ENCODE measurements at regions not wholly inside any gene's neighbourhood (a gene's known extent, or its start where the extent isn't known, plus 50 kb on each side); places are given as distances from the start of the nearest gene placed in this dataset.

DNA sequence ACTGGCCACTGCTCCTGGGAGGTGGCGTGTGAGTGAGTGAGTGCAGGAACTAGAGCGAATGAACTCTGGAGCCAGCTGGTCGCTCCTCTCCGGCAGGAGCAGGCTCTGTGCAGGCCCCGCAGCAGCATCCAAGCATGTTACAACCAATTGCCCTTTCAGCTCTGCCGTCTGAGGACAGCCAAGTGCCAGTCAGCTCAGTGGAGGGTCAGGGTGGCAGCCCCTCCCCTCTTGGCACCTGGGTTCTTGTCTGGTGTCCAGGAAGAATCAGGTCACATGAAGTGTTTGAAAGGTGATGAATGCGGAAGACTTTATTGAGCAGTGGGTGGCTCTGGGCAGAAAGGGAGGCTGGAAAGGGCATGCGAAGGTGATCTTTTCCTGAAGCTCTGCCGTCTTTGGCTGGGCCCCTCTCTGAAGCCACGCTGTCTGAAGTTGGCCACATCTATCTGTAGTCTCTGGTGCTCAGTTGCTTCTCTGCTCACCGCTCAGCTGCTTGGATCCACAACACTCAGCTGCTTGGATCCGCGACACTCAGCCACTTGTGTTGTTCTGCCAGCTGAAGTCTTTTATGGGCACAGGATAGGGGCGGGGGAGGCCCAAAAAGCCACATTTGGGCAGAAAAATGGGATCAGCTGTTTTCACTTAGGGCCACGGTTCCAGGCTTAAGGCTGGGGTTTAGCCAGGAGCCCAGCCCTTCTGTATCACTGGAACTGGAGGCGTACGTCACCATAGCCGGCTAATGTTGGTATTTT is 139.8 kb downstream of the ADSS2 start:
- no peaks in the 10 kb centered on the region for H3K4me1 ChIP-seq (ENCODE audit: control insufficient read depth, insufficient read depth, low read length)
- no peaks in the 10 kb centered on the region for H3K36me3 ChIP-seq (ENCODE audit: control insufficient read depth, insufficient read depth, low read length)
- no peaks in the 10 kb centered on the region for H3K9me3 ChIP-seq (ENCODE audit: control insufficient read depth, insufficient read depth, low read depth, low read length)
- H3K27ac ChIP-seq (ENCODE audit: low read length) = no peak overlapping the region
- TF ChIP-seq SIN3A (IDR thresholded peaks at IDR 0.05; ENCODE audit: borderline replicate concordance, insufficient read depth, low read depth, low read length) (no peak), POLR2AphosphoS5 (IDR thresholded peaks at IDR 0.05; ENCODE audit: low read depth, low read length) (no peak), TCF7L2 (IDR thresholded peaks at IDR 0.05; ENCODE audit: low read depth, low read length) (no peak)
- TF ChIP-seq, protein P1, sequence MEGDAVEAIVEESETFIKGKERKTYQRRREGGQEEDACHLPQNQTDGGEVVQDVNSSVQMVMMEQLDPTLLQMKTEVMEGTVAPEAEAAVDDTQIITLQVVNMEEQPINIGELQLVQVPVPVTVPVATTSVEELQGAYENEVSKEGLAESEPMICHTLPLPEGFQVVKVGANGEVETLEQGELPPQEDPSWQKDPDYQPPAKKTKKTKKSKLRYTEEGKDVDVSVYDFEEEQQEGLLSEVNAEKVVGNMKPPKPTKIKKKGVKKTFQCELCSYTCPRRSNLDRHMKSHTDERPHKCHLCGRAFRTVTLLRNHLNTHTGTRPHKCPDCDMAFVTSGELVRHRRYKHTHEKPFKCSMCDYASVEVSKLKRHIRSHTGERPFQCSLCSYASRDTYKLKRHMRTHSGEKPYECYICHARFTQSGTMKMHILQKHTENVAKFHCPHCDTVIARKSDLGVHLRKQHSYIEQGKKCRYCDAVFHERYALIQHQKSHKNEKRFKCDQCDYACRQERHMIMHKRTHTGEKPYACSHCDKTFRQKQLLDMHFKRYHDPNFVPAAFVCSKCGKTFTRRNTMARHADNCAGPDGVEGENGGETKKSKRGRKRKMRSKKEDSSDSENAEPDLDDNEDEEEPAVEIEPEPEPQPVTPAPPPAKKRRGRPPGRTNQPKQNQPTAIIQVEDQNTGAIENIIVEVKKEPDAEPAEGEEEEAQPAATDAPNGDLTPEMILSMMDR (IDR thresholded peaks at IDR 0.05) = no peak
- TF ChIP-seq, protein P2, sequence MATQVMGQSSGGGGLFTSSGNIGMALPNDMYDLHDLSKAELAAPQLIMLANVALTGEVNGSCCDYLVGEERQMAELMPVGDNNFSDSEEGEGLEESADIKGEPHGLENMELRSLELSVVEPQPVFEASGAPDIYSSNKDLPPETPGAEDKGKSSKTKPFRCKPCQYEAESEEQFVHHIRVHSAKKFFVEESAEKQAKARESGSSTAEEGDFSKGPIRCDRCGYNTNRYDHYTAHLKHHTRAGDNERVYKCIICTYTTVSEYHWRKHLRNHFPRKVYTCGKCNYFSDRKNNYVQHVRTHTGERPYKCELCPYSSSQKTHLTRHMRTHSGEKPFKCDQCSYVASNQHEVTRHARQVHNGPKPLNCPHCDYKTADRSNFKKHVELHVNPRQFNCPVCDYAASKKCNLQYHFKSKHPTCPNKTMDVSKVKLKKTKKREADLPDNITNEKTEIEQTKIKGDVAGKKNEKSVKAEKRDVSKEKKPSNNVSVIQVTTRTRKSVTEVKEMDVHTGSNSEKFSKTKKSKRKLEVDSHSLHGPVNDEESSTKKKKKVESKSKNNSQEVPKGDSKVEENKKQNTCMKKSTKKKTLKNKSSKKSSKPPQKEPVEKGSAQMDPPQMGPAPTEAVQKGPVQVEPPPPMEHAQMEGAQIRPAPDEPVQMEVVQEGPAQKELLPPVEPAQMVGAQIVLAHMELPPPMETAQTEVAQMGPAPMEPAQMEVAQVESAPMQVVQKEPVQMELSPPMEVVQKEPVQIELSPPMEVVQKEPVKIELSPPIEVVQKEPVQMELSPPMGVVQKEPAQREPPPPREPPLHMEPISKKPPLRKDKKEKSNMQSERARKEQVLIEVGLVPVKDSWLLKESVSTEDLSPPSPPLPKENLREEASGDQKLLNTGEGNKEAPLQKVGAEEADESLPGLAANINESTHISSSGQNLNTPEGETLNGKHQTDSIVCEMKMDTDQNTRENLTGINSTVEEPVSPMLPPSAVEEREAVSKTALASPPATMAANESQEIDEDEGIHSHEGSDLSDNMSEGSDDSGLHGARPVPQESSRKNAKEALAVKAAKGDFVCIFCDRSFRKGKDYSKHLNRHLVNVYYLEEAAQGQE (IDR thresholded peaks at IDR 0.05; ENCODE audit: insufficient read depth in 1 of 2, low read depth in 2 of 2, low read length in 1 of 2) = no peak
- no TSS peak for BruUV-seq (replicated peaks)
- ATAC-seq = no peak
- no peak for DNase-seq (ENCODE audit: low read depth, low spot score)
- in situ Hi-C loops (cut with HindIII; ENCODE audit: low pct_unique_long_range_greater_than_20kb, low sequenced_read_pairs) (no loop called here), intact Hi-C loops (cut with micrococcal nuclease; ENCODE audit: unreplicated experiment) (no loop called here)
- ChIA-PET POLR2A (interaction anchor here (0.7 kb wide), 1 partner anchor 136 kb away, joined by 4 read pairs; no protein-coding TSS in a partner anchor), CTCF (interaction anchor here (0.6 kb wide), 1 partner anchor 133 kb away, joined by 7 read pairs; no protein-coding TSS in a partner anchor)
- H3K27me3 ChIP-seq (ENCODE audit: control insufficient read depth, insufficient read depth, low read length) = no peaks in the 10 kb centered on the region
- H3K4me3 ChIP-seq (ENCODE audit: low read depth in 2 of 2, low read length in 2 of 2) = no peak overlapping the region

GRCh38 chr1:244313346-244313745 is 138.4 kb downstream of the ADSS2 start:
- ATAC-seq (no peak), DNase-seq (ENCODE audit: low read depth, low spot score) (no peak)
- POLR2A ChIA-PET = no interaction called here
- Histone ChIP-seq H3K27me3 (ENCODE audit: control insufficient read depth, insufficient read depth, low read length) (no peaks in the 10 kb centered on the region), H3K4me3 (ENCODE audit: low read depth in 2 of 2, low read length in 2 of 2) (no peak overlapping the region), H3K27ac (ENCODE audit: low read length) (no peak overlapping the region), H3K9me3 (ENCODE audit: control insufficient read depth, insufficient read depth, low read depth, low read length) (no peaks in the 10 kb centered on the region), H3K4me1 (ENCODE audit: control insufficient read depth, insufficient read depth, low read length) (no peaks in the 10 kb centered on the region), H3K36me3 (ENCODE audit: control insufficient read depth, insufficient read depth, low read length) (no peaks in the 10 kb centered on the region)
- TF ChIP-seq POLR2AphosphoS5 (IDR thresholded peaks at IDR 0.05; ENCODE audit: low read depth, low read length) = no peak
- TF ChIP-seq, protein P2 (IDR thresholded peaks at IDR 0.05; ENCODE audit: insufficient read depth in 1 of 2, low read depth in 2 of 2, low read length in 1 of 2) = no peak
- TF ChIP-seq, protein P1 (IDR thresholded peaks at IDR 0.05) = no peak
- TF ChIP-seq SIN3A (IDR thresholded peaks at IDR 0.05; ENCODE audit: borderline replicate concordance, insufficient read depth, low read depth, low read length) = no peak
- TF ChIP-seq TCF7L2 (IDR thresholded peaks at IDR 0.05; ENCODE audit: low read depth, low read length) = no peak
- CTCF ChIA-PET = no interaction called here
- in situ Hi-C loops (cut with HindIII; ENCODE audit: low pct_unique_long_range_greater_than_20kb, low sequenced_read_pairs) (no loop called here), intact Hi-C loops (cut with micrococcal nuclease; ENCODE audit: unreplicated experiment) (no loop called here)
- no TSS peak for BruUV-seq (replicated peaks)

Data from Panc1 (cell line).